ENCODE measurements at regions not wholly inside any gene's neighbourhood (a gene's known extent, or its start where the extent isn't known, plus 50 kb on each side); places are given as distances from the start of the nearest gene placed in this dataset.

- TF ChIP-seq REST (IDR thresholded peaks at IDR 0.05; ENCODE audit: insufficient read depth in 1 of 2, low read depth in 2 of 2, low read length in 2 of 2) (no peak), POLR2AphosphoS5 (IDR thresholded peaks at IDR 0.05; ENCODE audit: low read depth, low read length) (no peak), TAF1 (IDR thresholded peaks at IDR 0.05; ENCODE audit: borderline replicate concordance, insufficient read depth, low read length) (no peak), SIN3A (IDR thresholded peaks at IDR 0.05; ENCODE audit: borderline replicate concordance, insufficient read depth, low read length) (no peak), FOXP2 (optimal IDR thresholded peaks at IDR 0.05; ENCODE audit: borderline replicate concordance, extremely low read depth, extremely low read length, insufficient read depth) (no peak)
Measured at GRCh38 chr11:91984033-91984584, 240.5 kb upstream of the FAT3 start.
